BLaER1 treated with 17β-estradiol and CSF1 and Interleukin-3, amounts not matched to agents 10 nM and 100 nM (cell line): ENCODE measurements at regions not wholly inside any gene's neighbourhood (a gene's known extent, or its start where the extent isn't known, plus 50 kb on each side); places are given as distances from the start of the nearest gene placed in this dataset.
A peak's percentile ranks its signal among the peaks of the same experiment; 100 is the strongest.

Experiments
- H3K27ac ChIP-seq, 11 experiments: shearing (Covaris generic); formaldehyde crosslinking; 2 replicates each; pipeline ENCODE4 v1.8.1; 2022
- H3K27me3 ChIP-seq, 11 experiments: shearing (Covaris generic); formaldehyde crosslinking; 2 replicates each; pipeline ENCODE4 v1.8.1; 2022
- H3K36me3 ChIP-seq, 11 experiments: shearing (Covaris generic); formaldehyde crosslinking; 2 replicates each; pipeline ENCODE4 v1.8.1; 2022
- H3K4me1 ChIP-seq, 10 experiments: shearing (Covaris generic); formaldehyde crosslinking; 2 replicates each; pipeline ENCODE4 v1.8.1; 2022
- H3K4me2 ChIP-seq, 11 experiments: shearing (Covaris generic); formaldehyde crosslinking; 2 replicates each; pipeline ENCODE4 v1.8.1; 2022
- H3K4me3 ChIP-seq, 10 experiments: shearing (Covaris generic); formaldehyde crosslinking; 2 replicates each; pipeline ENCODE4 v1.8.1; 2022
- H3K9ac ChIP-seq, 11 experiments: shearing (Covaris generic); formaldehyde crosslinking; 2 replicates each; pipeline ENCODE4 v1.8.1; 2022
- H3K9me3 ChIP-seq, 11 experiments: shearing (Covaris generic); formaldehyde crosslinking; replicated peaks in 1 of 11; 2 replicates each; pipeline ENCODE4 v1.8.1; 2022
- H4K20me1 ChIP-seq, 11 experiments: shearing (Covaris generic); formaldehyde crosslinking; 2 replicates each; pipeline ENCODE4 v1.8.1; 2022
- Cebpa-rat ChIP-seq, 11 experiments: shearing (Covaris generic); IDR thresholded peaks; 2 replicates each; pipeline ENCODE4 v1.8.1; 2022

- H3K27ac ChIP-seq, result no peak overlapping the region
- H3K9ac ChIP-seq, result no peak overlapping the region
- no peaks in the 10 kb centered on the region for H3K36me3 ChIP-seq
- no peaks in the 10 kb centered on the region for H3K27me3 ChIP-seq
- peaks cover 0 to 16% (median 0%) of the 10 kb centered on the region in 11 experiments; a peak in 4 of 22 replicates for H3K9me3 ChIP-seq
- no peaks in the 10 kb centered on the region for H4K20me1 ChIP-seq
- no peak for TF ChIP-seq Cebpa-rat (IDR thresholded peaks at IDR 0.05)
- no peak overlapping the region for H3K4me3 ChIP-seq
- peaks cover 23 to 51% (median 27%) of the 10 kb centered on the region in 10 experiments for H3K4me1 ChIP-seq
- no peak overlapping the region for H3K4me2 ChIP-seq
These were observed 468.0 kb downstream of the TSHZ3 start for GRCh38 chr19:30881281-30881680.

- H4K20me1 ChIP-seq, result no peaks in the 10 kb centered on the region
- peaks cover 25 to 54% (median 32%) of the 10 kb centered on the region in 10 experiments for H3K4me1 ChIP-seq
- H3K9ac ChIP-seq, result no peak overlapping the region
- H3K27ac ChIP-seq, result no peak overlapping the region
- no peaks in the 10 kb centered on the region for H3K36me3 ChIP-seq
- H3K27me3 ChIP-seq, result no peaks in the 10 kb centered on the region
- H3K4me2 ChIP-seq, result peak overlapping the region in 2 of 11 experiments; percentile 5 to 14; a peak in 2 of 22 replicates
- H3K4me3 ChIP-seq, result no peak overlapping the region
- H3K9me3 ChIP-seq, result peaks cover 0 to 18% (median 0%) of the 10 kb centered on the region in 11 experiments; a peak in 4 of 22 replicates
- no peak for TF ChIP-seq Cebpa-rat (IDR thresholded peaks at IDR 0.05)
These were observed 468.7 kb downstream of the TSHZ3 start for GRCh38 chr19:30880551-30880950.

- H3K4me1 ChIP-seq, result peaks cover 28 to 54% (median 35%) of the 10 kb centered on the region in 10 experiments
- H4K20me1 ChIP-seq, result no peaks in the 10 kb centered on the region
- no peak for TF ChIP-seq Cebpa-rat (IDR thresholded peaks at IDR 0.05)
- H3K36me3 ChIP-seq, result no peaks in the 10 kb centered on the region
- peaks cover 0 to 19% (median 0%) of the 10 kb centered on the region in 11 experiments; a peak in 4 of 22 replicates for H3K9me3 ChIP-seq
- no peak overlapping the region for H3K4me2 ChIP-seq
- no peak overlapping the region for H3K4me3 ChIP-seq
- no peak overlapping the region for H3K9ac ChIP-seq
- H3K27ac ChIP-seq, result no peak overlapping the region
- H3K27me3 ChIP-seq, result no peaks in the 10 kb centered on the region
These were observed 469.1 kb downstream of the TSHZ3 start for GRCh38 chr19:30880151-30880550.

- Histone ChIP-seq H3K36me3 (no peaks in the 10 kb centered on the region), H3K27me3 (no peaks in the 10 kb centered on the region), H4K20me1 (no peaks in the 10 kb centered on the region), H3K9me3 (peaks cover 0 to 19% (median 0%) of the 10 kb centered on the region in 11 experiments; a peak in 4 of 22 replicates), H3K27ac (peak overlapping the region in 1 of 11 experiments; percentile 81; a peak in 1 of 22 replicates), H3K4me1 (peaks cover 28 to 54% (median 37%) of the 10 kb centered on the region in 10 experiments), H3K4me2 (no peak overlapping the region), H3K4me3 (no peak overlapping the region), H3K9ac (no peak overlapping the region)
- no peak for TF ChIP-seq Cebpa-rat (IDR thresholded peaks at IDR 0.05)
These were observed 469.5 kb downstream of the TSHZ3 start for GRCh38 chr19:30879736-30880135.

- Histone ChIP-seq H3K9ac (0 out of 22 replicates have a peak overlapping the region, but pooled peaks of 1 of the 11 experiments have one; percentile 57), H3K4me2 (peak overlapping the region in 5 of 11 experiments; percentile 46 to 74 (median 63); a peak in 8 of 22 replicates), H3K27me3 (no peaks in the 10 kb centered on the region), H4K20me1 (no peaks in the 10 kb centered on the region), H3K4me3 (no peak overlapping the region), H3K36me3 (no peaks in the 10 kb centered on the region), H3K4me1 (peaks cover 30 to 54% (median 40%) of the 10 kb centered on the region in 10 experiments), H3K27ac (peak overlapping the region in 7 of 11 experiments; percentile 37 to 81 (median 66); a peak in 9 of 22 replicates), H3K9me3 (peaks cover 0 to 14% (median 0%) of the 10 kb centered on the region in 11 experiments; a peak in 3 of 22 replicates)
- no peak for TF ChIP-seq Cebpa-rat (IDR thresholded peaks at IDR 0.05)
These were observed 470.0 kb downstream of the TSHZ3 start for GRCh38 chr19:30879225-30879624.

- 0 out of 22 replicates have a peak, but pooled peaks cover 0 to 12% (median 0%) of the 10 kb centered on the region in 11 experiments for H3K9me3 ChIP-seq
- no peaks in the 10 kb centered on the region for H4K20me1 ChIP-seq
- H3K9ac ChIP-seq, result peak overlapping the region in 3 of 11 experiments; percentile 19 to 57 (median 25); a peak in 5 of 22 replicates
- TF ChIP-seq Cebpa-rat (IDR thresholded peaks at IDR 0.05), result no peak
- no peak overlapping the region for H3K4me3 ChIP-seq
- H3K4me2 ChIP-seq, result peak overlapping the region; percentile 24 to 84 (median 62)
- H3K4me1 ChIP-seq, result peaks cover 38 to 60% (median 46%) of the 10 kb centered on the region in 10 experiments
- H3K36me3 ChIP-seq, result no peaks in the 10 kb centered on the region
- H3K27me3 ChIP-seq, result no peaks in the 10 kb centered on the region
- H3K27ac ChIP-seq, result peak overlapping the region in 9 of 11 experiments; percentile 37 to 81 (median 60); a peak in 17 of 22 replicates
These were observed 470.7 kb downstream of the TSHZ3 start for GRCh38 chr19:30878495-30878894.

GRCh38 chr19:30877661-30878113 lies 471.5 kb downstream of the TSHZ3 start:
- H3K36me3 ChIP-seq, result no peaks in the 10 kb centered on the region
- no peak overlapping the region for H3K4me3 ChIP-seq
- no peaks in the 10 kb centered on the region for H4K20me1 ChIP-seq
- H3K9me3 ChIP-seq, result 0 out of 22 replicates have a peak, but pooled peaks cover 0 to 12% (median 0%) of the 10 kb centered on the region in 11 experiments
- no peaks in the 10 kb centered on the region for H3K27me3 ChIP-seq
- H3K4me2 ChIP-seq, result peak overlapping the region; percentile 24 to 84 (median 62)
- peak in 2 of 11 experiments; percentile 5 to 51; a peak in 2 of 22 replicates for TF ChIP-seq Cebpa-rat (IDR thresholded peaks at IDR 0.05)
- peak overlapping the region in 5 of 11 experiments; percentile 4 to 57 (median 19); a peak in 6 of 22 replicates for H3K9ac ChIP-seq
- peaks cover 39 to 60% (median 54%) of the 10 kb centered on the region in 10 experiments for H3K4me1 ChIP-seq
- peak overlapping the region in 9 of 11 experiments; percentile 37 to 81 (median 60); a peak in 18 of 22 replicates for H3K27ac ChIP-seq

GRCh38 chr19:30873691-30874090 lies 475.5 kb downstream of the TSHZ3 start:
- Histone ChIP-seq H3K4me2 (peak overlapping the region in 10 of 11 experiments; percentile 12 to 94 (median 72); a peak in 18 of 22 replicates), H3K9me3 (0 out of 22 replicates have a peak, but pooled peaks cover 0 to 12% (median 0%) of the 10 kb centered on the region in 11 experiments), H3K4me1 (peaks cover 25 to 79% (median 60%) of the 10 kb centered on the region in 10 experiments), H3K4me3 (peak overlapping the region in 2 of 10 experiments; percentile 5 to 32; a peak in 2 of 20 replicates), H3K27me3 (no peaks in the 10 kb centered on the region), H4K20me1 (no peaks in the 10 kb centered on the region), H3K27ac (peak overlapping the region in 1 of 11 experiments; percentile 21; a peak in 1 of 22 replicates), H3K36me3 (no peaks in the 10 kb centered on the region), H3K9ac (peak overlapping the region in 2 of 11 experiments; percentile 32 to 33; a peak in 2 of 22 replicates)
- TF ChIP-seq Cebpa-rat (IDR thresholded peaks at IDR 0.05), result no peak

- Histone ChIP-seq H4K20me1 (no peaks in the 10 kb centered on the region), H3K4me2 (peak overlapping the region in 9 of 11 experiments; percentile 11 to 94 (median 73); a peak in 16 of 22 replicates), H3K9me3 (0 out of 22 replicates have a peak, but pooled peaks cover 0 to 12% (median 0%) of the 10 kb centered on the region in 11 experiments), H3K27ac (no peak overlapping the region), H3K4me3 (no peak overlapping the region), H3K27me3 (no peaks in the 10 kb centered on the region), H3K9ac (no peak overlapping the region), H3K4me1 (peaks cover 18 to 79% (median 53%) of the 10 kb centered on the region in 10 experiments), H3K36me3 (no peaks in the 10 kb centered on the region)
- no peak for TF ChIP-seq Cebpa-rat (IDR thresholded peaks at IDR 0.05)
These were observed 476.2 kb downstream of the TSHZ3 start for GRCh38 chr19:30873003-30873402.
